Suprapubic skin (tissue), 4 donors: ENCODE measurements at regions not wholly inside any gene's neighbourhood (a gene's known extent, or its start where the extent isn't known, plus 50 kb on each side); places are given as distances from the start of the nearest gene placed in this dataset.

Source experiments
- DNase-seq, 2 donors: peaks; one replicate each; pipeline ENCODE4 v3.0.0-alpha.2; 2019; ENCODE audit warnings: low spot score in 2 of 2
- H3K27ac ChIP-seq: fragments of 200-600 bp; sonication (generic); one replicate; pipeline ENCODE4 v1.5.1; 2019
- H3K27me3 ChIP-seq: fragments of 200-600 bp; sonication (generic); one replicate; pipeline ENCODE4 v1.5.1; 2019
- H3K36me3 ChIP-seq: fragments of 200-600 bp; sonication (generic); one replicate; pipeline ENCODE4 v1.5.1; 2019
- H3K4me1 ChIP-seq: fragments of 200-600 bp; sonication (generic); one replicate; pipeline ENCODE4 v1.5.1; 2019
- H3K4me3 ChIP-seq: fragments of 200-600 bp; sonication (generic); one replicate; pipeline ENCODE4 v1.5.1; 2019; ENCODE audit warnings: mild to moderate bottlenecking
- H3K9me3 ChIP-seq: fragments of 200-600 bp; sonication (generic); one replicate; pipeline ENCODE4 v1.5.1; 2019
- CTCF ChIP-seq, 2 donors: fragments of 200-600 bp in 1 of 2; fragments of 450-650 bp in 1 of 2; sonication (generic) in 1 of 2; IDR thresholded peaks; one replicate each; pipeline ENCODE4 v1.5.1; 2016 to 2019; ENCODE audit warnings: antibody characterized with exemption in 2 of 2, mild to moderate bottlenecking in 1 of 2, moderate library complexity in 1 of 2
- EP300 ChIP-seq: sonication (generic); formaldehyde crosslinking; IDR thresholded peaks from one replicate; pipeline ENCODE4 v1.6.1; 2017; ENCODE audit warnings: antibody characterized with exemption
- POLR2A ChIP-seq, 2 donors: fragments of 450-650 bp; IDR thresholded peaks; one replicate each; pipeline ENCODE4 v1.6.1; 2017; ENCODE audit warnings: antibody characterized with exemption in 2 of 2, mild to moderate bottlenecking in 2 of 2, moderate library complexity in 2 of 2
- POLR2AphosphoS5 ChIP-seq, 3 donors: sonication (generic); formaldehyde crosslinking; IDR thresholded peaks; one replicate each; pipeline ENCODE4 v1.6.1; 2017; ENCODE audit warnings: antibody characterized with exemption in 3 of 3
- WGBS: methylation state at CpG from one replicate; pipeline ENCODE4 v1.1.5; 2018; 5-methylcytosine and 5-hydroxymethylcytosine counted together

DNA sequence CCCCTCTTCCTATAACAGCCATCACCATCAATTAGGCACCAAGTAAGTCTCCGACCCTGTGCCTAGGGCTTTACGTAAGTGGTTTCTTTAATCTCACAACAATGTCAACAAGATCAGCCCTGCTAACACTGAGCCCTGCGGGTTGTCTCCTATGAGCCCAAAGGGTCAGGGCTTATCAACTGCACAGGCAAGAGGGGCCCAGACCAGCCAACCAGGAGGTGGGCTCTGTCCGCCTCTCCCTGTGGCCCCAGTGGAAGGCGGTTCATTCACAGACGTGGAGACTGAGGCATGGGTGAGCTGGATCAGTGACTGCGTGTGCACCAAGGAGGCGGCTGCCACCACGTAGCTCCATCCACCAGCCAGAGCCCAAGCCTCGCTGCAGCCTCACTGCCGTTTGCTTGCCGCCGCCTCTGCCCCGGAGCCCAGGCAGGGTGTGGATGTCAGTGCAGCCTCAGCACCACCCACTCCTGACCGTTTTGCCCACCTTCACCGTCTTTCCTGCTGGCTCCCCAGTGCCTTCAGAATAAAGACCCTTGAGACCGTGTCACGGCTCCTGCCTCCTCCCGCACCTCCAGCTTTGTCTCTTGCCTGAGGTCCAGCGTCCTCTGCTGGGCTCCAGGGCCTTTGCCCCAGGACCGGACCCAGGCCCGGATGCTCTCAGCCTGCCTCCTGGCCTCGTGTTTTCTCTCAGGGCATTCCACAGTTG, 78.7 kb downstream of the DLL1 start:
- peak in 1 of 2 donors; percentile 71 for DNase-seq

GRCh38 chr6:170211404-170212025, 79.4 kb downstream of the DLL1 start:
- no peaks in the 10 kb centered on the region for H3K36me3 ChIP-seq
- no peaks in the 10 kb centered on the region for H3K9me3 ChIP-seq
- DNase-seq, result peak in 1 of 2 donors; percentile 66
- WGBS, result 80% methylated on average over 14 of the region's 14 CpGs
- H3K27me3 ChIP-seq, result peaks cover 27% of the 10 kb centered on the region
- H3K27ac ChIP-seq, result no peak overlapping the region
- no peak overlapping the region for H3K4me3 ChIP-seq
- H3K4me1 ChIP-seq, result no peaks in the 10 kb centered on the region
- TF ChIP-seq POLR2A (IDR thresholded peaks at IDR 0.05), result no peak
- no peak for TF ChIP-seq CTCF (IDR thresholded peaks at IDR 0.05)
- no peak for TF ChIP-seq POLR2AphosphoS5 (IDR thresholded peaks at IDR 0.05)
- TF ChIP-seq EP300, result no peak

More for the DNA sequence above, 78.7 kb downstream of the DLL1 start:
- TF ChIP-seq EP300 (no peak), POLR2AphosphoS5 (IDR thresholded peaks at IDR 0.05) (no peak)
- no peaks in the 10 kb centered on the region for H3K9me3 ChIP-seq
- H3K4me3 ChIP-seq, result no peak overlapping the region
- H3K27ac ChIP-seq, result no peak overlapping the region
- 87% methylated on average over 18 of the region's 23 CpGs for WGBS
- H3K4me1 ChIP-seq, result no peaks in the 10 kb centered on the region
- peaks cover 27% of the 10 kb centered on the region for H3K27me3 ChIP-seq
- H3K36me3 ChIP-seq, result no peaks in the 10 kb centered on the region

DNA sequence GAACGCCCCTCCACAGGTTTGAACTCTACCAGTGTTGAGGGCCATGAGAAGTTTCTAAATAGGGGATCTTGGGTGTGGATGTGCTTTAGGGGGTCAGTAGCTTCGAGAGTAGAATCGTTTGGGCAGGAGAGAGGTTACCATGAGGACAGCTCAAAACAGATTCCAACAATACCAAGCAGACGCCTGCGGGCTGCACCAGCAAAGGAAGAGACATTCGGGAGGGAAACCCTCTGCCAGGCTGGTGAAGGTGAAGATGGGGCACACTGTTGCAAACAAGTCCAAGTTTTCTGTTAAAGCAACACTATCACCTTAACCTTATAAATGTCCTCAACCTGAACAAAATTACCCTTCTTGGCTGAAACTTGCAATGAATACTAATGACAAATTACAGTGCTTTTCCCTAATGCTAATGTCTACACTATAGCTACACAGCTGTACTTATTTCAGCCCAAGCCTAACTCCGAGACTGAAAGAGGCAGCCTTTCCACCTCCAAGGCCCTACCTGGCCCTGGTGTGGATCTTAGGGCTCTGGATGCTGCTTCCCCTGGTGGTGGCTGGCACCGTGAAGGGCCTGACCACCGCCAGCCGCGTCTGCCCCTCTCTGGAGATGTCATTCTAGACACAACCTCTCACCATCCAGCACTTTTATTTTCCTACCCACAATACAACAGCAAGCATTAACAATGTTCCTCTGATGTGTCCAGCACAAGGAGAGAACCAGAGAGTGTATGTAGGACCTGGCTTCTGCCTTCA, 80.1 kb downstream of the DLL1 start:
- H3K27ac ChIP-seq, result no peak overlapping the region
- DNase-seq, result peak in 1 of 2 donors; percentile 9
- H3K4me1 ChIP-seq, result no peaks in the 10 kb centered on the region
- H3K9me3 ChIP-seq, result no peaks in the 10 kb centered on the region
- WGBS, result 77% methylated on average over 11 of the region's 11 CpGs
- H3K4me3 ChIP-seq, result no peak overlapping the region
- TF ChIP-seq POLR2AphosphoS5 (IDR thresholded peaks at IDR 0.05) (no peak), CTCF (IDR thresholded peaks at IDR 0.05) (no peak), POLR2A (IDR thresholded peaks at IDR 0.05) (no peak), EP300 (no peak)
- H3K27me3 ChIP-seq, result peaks cover 27% of the 10 kb centered on the region
- no peaks in the 10 kb centered on the region for H3K36me3 ChIP-seq

DNA sequence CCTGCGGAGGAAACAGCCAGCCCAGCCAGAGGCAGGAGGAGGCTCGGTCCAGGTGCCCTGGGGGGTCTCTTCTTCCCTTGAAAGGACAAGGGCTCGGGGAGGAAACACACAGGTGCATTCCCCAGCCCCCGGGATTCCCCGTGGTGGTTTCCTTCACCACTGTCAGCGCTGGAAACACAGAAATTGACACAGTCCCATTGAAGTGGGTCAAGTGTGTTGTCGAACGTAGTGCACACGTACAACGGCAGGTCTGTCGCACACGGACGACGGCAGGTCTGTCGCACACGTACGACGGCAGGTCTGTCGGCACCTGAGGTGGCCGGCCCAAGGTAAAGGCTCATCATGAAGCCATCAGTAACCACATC, 80.9 kb downstream of the DLL1 start:
- WGBS, result 96% methylated on average over 18 of the region's 20 CpGs

More for the DNA sequence above, 80.9 kb downstream of the DLL1 start:
- TF ChIP-seq CTCF (IDR thresholded peaks at IDR 0.05) (no peak), EP300 (no peak), POLR2AphosphoS5 (IDR thresholded peaks at IDR 0.05) (no peak), POLR2A (IDR thresholded peaks at IDR 0.05) (no peak)
- DNase-seq, result peak in 1 of 2 donors; percentile 76
- Histone ChIP-seq H3K4me3 (no peak overlapping the region), H3K27ac (no peak overlapping the region), H3K9me3 (no peaks in the 10 kb centered on the region), H3K27me3 (peaks cover 27% of the 10 kb centered on the region), H3K36me3 (no peaks in the 10 kb centered on the region), H3K4me1 (no peaks in the 10 kb centered on the region)
